ENCODE measurements at regions not wholly inside any gene's neighbourhood (a gene's known extent, or its start where the extent isn't known, plus 50 kb on each side); places are given as distances from the start of the nearest gene placed in this dataset.

DNA sequence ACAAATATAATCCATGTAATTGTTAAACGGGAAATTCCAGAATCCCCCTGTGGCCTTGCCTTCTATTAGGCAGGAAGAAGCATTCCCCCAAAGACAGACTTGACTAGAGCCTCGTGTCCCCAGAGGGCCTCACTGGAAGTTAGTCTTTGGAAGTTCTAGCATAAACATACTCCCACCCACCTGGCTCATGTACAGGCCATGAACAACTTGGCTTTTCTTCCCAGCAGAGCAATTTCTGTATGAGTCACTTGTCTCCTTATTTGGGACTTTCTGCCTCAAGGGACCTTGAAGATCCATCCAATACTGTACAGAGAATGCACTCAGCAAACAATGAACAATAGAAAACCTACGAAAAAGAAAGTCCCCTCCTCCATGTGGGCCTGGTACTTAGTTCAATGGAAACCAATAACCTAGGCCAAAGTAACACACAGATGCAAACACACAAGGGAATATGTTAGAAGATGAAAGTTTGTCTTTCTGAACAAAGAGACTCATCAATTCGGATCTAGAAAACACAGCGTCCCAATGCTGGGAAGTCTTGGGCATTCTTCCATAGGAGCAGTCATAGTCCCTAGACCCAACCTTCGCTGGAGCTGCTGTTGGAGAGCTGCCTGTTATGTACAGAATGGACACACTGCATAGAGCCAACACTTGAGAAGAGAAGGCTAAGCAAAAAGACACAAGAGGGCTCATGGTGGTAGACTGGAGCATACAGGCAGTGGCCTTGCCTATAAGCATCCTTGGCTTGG lies 303.5 kb downstream of the HRH4 start:
- 18% methylated on average over 6 of the region's 6 CpGs for WGBS (ENCODE audit: missing lambda C conversion rate)
- TF ChIP-seq, protein P1, sequence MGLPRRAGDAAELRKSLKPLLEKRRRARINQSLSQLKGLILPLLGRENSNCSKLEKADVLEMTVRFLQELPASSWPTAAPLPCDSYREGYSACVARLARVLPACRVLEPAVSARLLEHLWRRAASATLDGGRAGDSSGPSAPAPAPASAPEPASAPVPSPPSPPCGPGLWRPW (IDR thresholded peaks at IDR 0.05), result no peak
- TF ChIP-seq NR3C1 (IDR thresholded peaks at IDR 0.05), result no peak
- TF ChIP-seq HOXA7 (CRISPR knock-in tag; IDR thresholded peaks at IDR 0.05), result no peak
- TF ChIP-seq SREBF2 (IDR thresholded peaks at IDR 0.05), result no peak
- TF ChIP-seq, protein P2, sequence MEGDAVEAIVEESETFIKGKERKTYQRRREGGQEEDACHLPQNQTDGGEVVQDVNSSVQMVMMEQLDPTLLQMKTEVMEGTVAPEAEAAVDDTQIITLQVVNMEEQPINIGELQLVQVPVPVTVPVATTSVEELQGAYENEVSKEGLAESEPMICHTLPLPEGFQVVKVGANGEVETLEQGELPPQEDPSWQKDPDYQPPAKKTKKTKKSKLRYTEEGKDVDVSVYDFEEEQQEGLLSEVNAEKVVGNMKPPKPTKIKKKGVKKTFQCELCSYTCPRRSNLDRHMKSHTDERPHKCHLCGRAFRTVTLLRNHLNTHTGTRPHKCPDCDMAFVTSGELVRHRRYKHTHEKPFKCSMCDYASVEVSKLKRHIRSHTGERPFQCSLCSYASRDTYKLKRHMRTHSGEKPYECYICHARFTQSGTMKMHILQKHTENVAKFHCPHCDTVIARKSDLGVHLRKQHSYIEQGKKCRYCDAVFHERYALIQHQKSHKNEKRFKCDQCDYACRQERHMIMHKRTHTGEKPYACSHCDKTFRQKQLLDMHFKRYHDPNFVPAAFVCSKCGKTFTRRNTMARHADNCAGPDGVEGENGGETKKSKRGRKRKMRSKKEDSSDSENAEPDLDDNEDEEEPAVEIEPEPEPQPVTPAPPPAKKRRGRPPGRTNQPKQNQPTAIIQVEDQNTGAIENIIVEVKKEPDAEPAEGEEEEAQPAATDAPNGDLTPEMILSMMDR (IDR thresholded peaks at IDR 0.05), result no peak
- no peak for TF ChIP-seq HDAC2 (IDR thresholded peaks at IDR 0.05)
- no peak for TF ChIP-seq ZNF302 (CRISPR knock-in tag; IDR thresholded peaks at IDR 0.05)
- TF ChIP-seq, protein P3, sequence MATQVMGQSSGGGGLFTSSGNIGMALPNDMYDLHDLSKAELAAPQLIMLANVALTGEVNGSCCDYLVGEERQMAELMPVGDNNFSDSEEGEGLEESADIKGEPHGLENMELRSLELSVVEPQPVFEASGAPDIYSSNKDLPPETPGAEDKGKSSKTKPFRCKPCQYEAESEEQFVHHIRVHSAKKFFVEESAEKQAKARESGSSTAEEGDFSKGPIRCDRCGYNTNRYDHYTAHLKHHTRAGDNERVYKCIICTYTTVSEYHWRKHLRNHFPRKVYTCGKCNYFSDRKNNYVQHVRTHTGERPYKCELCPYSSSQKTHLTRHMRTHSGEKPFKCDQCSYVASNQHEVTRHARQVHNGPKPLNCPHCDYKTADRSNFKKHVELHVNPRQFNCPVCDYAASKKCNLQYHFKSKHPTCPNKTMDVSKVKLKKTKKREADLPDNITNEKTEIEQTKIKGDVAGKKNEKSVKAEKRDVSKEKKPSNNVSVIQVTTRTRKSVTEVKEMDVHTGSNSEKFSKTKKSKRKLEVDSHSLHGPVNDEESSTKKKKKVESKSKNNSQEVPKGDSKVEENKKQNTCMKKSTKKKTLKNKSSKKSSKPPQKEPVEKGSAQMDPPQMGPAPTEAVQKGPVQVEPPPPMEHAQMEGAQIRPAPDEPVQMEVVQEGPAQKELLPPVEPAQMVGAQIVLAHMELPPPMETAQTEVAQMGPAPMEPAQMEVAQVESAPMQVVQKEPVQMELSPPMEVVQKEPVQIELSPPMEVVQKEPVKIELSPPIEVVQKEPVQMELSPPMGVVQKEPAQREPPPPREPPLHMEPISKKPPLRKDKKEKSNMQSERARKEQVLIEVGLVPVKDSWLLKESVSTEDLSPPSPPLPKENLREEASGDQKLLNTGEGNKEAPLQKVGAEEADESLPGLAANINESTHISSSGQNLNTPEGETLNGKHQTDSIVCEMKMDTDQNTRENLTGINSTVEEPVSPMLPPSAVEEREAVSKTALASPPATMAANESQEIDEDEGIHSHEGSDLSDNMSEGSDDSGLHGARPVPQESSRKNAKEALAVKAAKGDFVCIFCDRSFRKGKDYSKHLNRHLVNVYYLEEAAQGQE (IDR thresholded peaks at IDR 0.05), result no peak
- no peak for TF ChIP-seq SMC3 (IDR thresholded peaks at IDR 0.05)
- TF ChIP-seq, protein P4, sequence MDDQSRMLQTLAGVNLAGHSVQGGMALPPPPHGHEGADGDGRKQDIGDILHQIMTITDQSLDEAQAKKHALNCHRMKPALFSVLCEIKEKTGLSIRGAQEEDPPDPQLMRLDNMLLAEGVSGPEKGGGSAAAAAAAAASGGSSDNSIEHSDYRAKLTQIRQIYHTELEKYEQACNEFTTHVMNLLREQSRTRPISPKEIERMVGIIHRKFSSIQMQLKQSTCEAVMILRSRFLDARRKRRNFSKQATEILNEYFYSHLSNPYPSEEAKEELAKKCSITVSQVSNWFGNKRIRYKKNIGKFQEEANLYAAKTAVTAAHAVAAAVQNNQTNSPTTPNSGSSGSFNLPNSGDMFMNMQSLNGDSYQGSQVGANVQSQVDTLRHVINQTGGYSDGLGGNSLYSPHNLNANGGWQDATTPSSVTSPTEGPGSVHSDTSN (IDR thresholded peaks at IDR 0.05), result no peak
- no peak for TF ChIP-seq KDM5A (IDR thresholded peaks at IDR 0.05)
- no peak for TF ChIP-seq CBX2 (IDR thresholded peaks at IDR 0.05; ENCODE audit: borderline replicate concordance, low read depth)
- no peak for TF ChIP-seq ZFP36 (IDR thresholded peaks at IDR 0.05; ENCODE audit: borderline replicate concordance, partially characterized antibody)
- TF ChIP-seq, protein P5, sequence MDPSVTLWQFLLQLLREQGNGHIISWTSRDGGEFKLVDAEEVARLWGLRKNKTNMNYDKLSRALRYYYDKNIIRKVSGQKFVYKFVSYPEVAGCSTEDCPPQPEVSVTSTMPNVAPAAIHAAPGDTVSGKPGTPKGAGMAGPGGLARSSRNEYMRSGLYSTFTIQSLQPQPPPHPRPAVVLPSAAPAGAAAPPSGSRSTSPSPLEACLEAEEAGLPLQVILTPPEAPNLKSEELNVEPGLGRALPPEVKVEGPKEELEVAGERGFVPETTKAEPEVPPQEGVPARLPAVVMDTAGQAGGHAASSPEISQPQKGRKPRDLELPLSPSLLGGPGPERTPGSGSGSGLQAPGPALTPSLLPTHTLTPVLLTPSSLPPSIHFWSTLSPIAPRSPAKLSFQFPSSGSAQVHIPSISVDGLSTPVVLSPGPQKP (IDR thresholded peaks at IDR 0.05; ENCODE audit: low read depth, low read length), result no peak
- TF ChIP-seq BHLHE40 (IDR thresholded peaks at IDR 0.05; ENCODE audit: low read depth, low read length), result no peak
- no peak for TF ChIP-seq RARB (CRISPR knock-in tag; IDR thresholded peaks at IDR 0.05)
- TF ChIP-seq MYC (IDR thresholded peaks at IDR 0.05; ENCODE audit: borderline replicate concordance, low read length), result no peak
- no peak for TF ChIP-seq FOSL2 (IDR thresholded peaks at IDR 0.05)
- no peak for TF ChIP-seq FOSL2 (CRISPR knock-in tag; IDR thresholded peaks at IDR 0.05)
- TF ChIP-seq, protein P6, sequence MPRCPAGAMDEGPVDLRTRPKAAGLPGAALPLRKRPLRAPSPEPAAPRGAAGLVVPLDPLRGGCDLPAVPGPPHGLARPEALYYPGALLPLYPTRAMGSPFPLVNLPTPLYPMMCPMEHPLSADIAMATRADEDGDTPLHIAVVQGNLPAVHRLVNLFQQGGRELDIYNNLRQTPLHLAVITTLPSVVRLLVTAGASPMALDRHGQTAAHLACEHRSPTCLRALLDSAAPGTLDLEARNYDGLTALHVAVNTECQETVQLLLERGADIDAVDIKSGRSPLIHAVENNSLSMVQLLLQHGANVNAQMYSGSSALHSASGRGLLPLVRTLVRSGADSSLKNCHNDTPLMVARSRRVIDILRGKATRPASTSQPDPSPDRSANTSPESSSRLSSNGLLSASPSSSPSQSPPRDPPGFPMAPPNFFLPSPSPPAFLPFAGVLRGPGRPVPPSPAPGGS (IDR thresholded peaks at IDR 0.05), result no peak
- no peaks in the 10 kb centered on the region for H3K9me3 ChIP-seq
- ChIA-PET POLR2A (no interaction called here), CTCF (no interaction called here)
- ATAC-seq, result no peak
- no peak for FAIRE-seq
- no peak overlapping the region for H3K27ac ChIP-seq
- no peak overlapping the region for H3K4me2 ChIP-seq
- no peaks in the 10 kb centered on the region for H3K4me1 ChIP-seq
- no peak overlapping the region for H3K4me3 ChIP-seq
- no peak for DNase-seq (ENCODE audit: low read depth in 1 of 2, low spot score in 1 of 2)

Measured in A549 (cell line).